Ammon's horn (tissue), 1 donor: ENCODE measurements at regions not wholly inside any gene's neighbourhood (a gene's known extent, or its start where the extent isn't known, plus 50 kb on each side); places are given as distances from the start of the nearest gene placed in this dataset.
"Not testable (repeated sequence)": the region's sequence is repeated elsewhere in the genome, so short reads cannot be mapped to it uniquely, and the experiment has no call there.

Experiments
- DNase-seq: peaks from one replicate; pipeline ENCODE4 v3.0.0-alpha.2; 2016; ENCODE audit warnings: low spot score

- DNase-seq, result no peak
Measured at GRCh38 chr7:15816835-15817426, 130.4 kb upstream of the MEOX2 start.

GRCh38 chr7:15813448-15813847 lies 127.0 kb upstream of the MEOX2 start:
- no peak for DNase-seq

GRCh38 chr7:15810383-15810782 lies 123.9 kb upstream of the MEOX2 start:
- not testable (repeated sequence) for DNase-seq

GRCh38 chr7:15809936-15810335 lies 123.5 kb upstream of the MEOX2 start:
- DNase-seq, result not testable (repeated sequence)

- DNase-seq, result no peak
Measured at GRCh38 chr7:15805891-15806290, 119.4 kb upstream of the MEOX2 start.

GRCh38 chr7:15802425-15802824 lies 115.9 kb upstream of the MEOX2 start:
- no peak for DNase-seq

GRCh38 chr7:15801551-15801950 lies 115.1 kb upstream of the MEOX2 start:
- no peak for DNase-seq

GRCh38 chr7:15801041-15801440 lies 114.6 kb upstream of the MEOX2 start:
- DNase-seq, result no peak

GRCh38 chr7:15798081-15798480 lies 111.6 kb upstream of the MEOX2 start:
- DNase-seq, result no peak

GRCh38 chr7:15795393-15795792 lies 108.9 kb upstream of the MEOX2 start:
- no peak for DNase-seq

- no peak for DNase-seq
Measured at GRCh38 chr7:15794801-15795200, 108.3 kb upstream of the MEOX2 start.

GRCh38 chr7:15784694-15785030 lies 98.2 kb upstream of the MEOX2 start:
- DNase-seq, result no peak

- peak; percentile 77 for DNase-seq
Measured at GRCh38 chr7:15783987-15784693, 97.7 kb upstream of the MEOX2 start.

- no peak for DNase-seq
Measured at GRCh38 chr7:15782656-15783055, 96.2 kb upstream of the MEOX2 start.

- no peak for DNase-seq
Measured at GRCh38 chr7:15781944-15782343, 95.5 kb upstream of the MEOX2 start.

- DNase-seq, result no peak
Measured at GRCh38 chr7:15780271-15780670, 93.8 kb upstream of the MEOX2 start.

GRCh38 chr7:15778191-15778590 lies 91.7 kb upstream of the MEOX2 start:
- no peak for DNase-seq

- no peak for DNase-seq
Measured at GRCh38 chr7:15765753-15766152, 79.3 kb upstream of the MEOX2 start.

GRCh38 chr7:15764851-15765382 lies 78.4 kb upstream of the MEOX2 start:
- no peak for DNase-seq

- DNase-seq, result no peak
Measured at GRCh38 chr7:15764010-15764409, 77.5 kb upstream of the MEOX2 start.

- no peak for DNase-seq
Measured at GRCh38 chr7:15757041-15758000, 70.8 kb upstream of the MEOX2 start.

- no peak for DNase-seq
Measured at GRCh38 chr7:15755061-15755460, 68.6 kb upstream of the MEOX2 start.
